B cell (primary cell): ENCODE measurements at regions not wholly inside any gene's neighbourhood (a gene's known extent, or its start where the extent isn't known, plus 50 kb on each side); places are given as distances from the start of the nearest gene placed in this dataset.

Experiments
- ATAC-seq: fragments of 200-7000 bp; cut with Tn5 transposase; one replicate; pipeline ENCODE4 v1.10.0; 2021; ENCODE audit warnings: low read depth, mild to moderate bottlenecking, moderate number of reproducible peaks, moderate library complexity
- CTCF ChIA-PET: fragments of 350-600 bp; sonication (Branson Sonifier 250); formaldehyde crosslinking; loops from one replicate; lab custom pipeline; 2021; ENCODE audit warnings: antibody characterized with exemption, inconsistent platforms; lab: Charles Lee
- POLR2A ChIA-PET: fragments of 350-600 bp; sonication (Branson Sonifier 250); formaldehyde crosslinking; loops from one replicate; lab custom pipeline; 2021; ENCODE audit warnings: antibody characterized with exemption; lab: Charles Lee
- DNase-seq: peaks from one replicate; pipeline ENCODE4 v3.0.0; 2013
- H2AFZ ChIP-seq: 2 replicates; pipeline ENCODE4 v1.6.1; 2012; ENCODE audit warnings: mild to moderate bottlenecking, low read depth, low read length; ENCODE audit not compliant: insufficient read depth, poor library complexity, severe bottlenecking
- H3K27ac ChIP-seq, 2 donors: 1 replicate in 1 of 2; 2 replicates in 1 of 2; pipeline ENCODE4 v1.5.1; 2012 to 2013; ENCODE audit warnings: low read length in 2 of 2, mild to moderate bottlenecking in 2 of 2, moderate library complexity in 1 of 2
- H3K27me3 ChIP-seq, 4 experiments: fragments of 200-600 bp in 1 of 4; sonication (generic) in 1 of 4; replicated peaks in 1 of 4; 1 replicate in 2 of 4; 2 replicates in 2 of 4; pipeline versions ENCODE4 v1.6.1 to v1.7.0; 2013 to 2016; ENCODE audit warnings: low read length in 3 of 4, mild to moderate bottlenecking in 2 of 4, mixed read lengths in 1 of 4, moderate library complexity in 1 of 4; ENCODE audit not compliant: insufficient read depth in 4 of 4, control insufficient read depth in 3 of 4; ENCODE audit errors: control extremely low read depth in 1 of 4
- H3K36me3 ChIP-seq, 2 experiments: replicated peaks in 1 of 2; 1 replicate in 1 of 2; 2 replicates in 1 of 2; pipeline versions ENCODE4 v1.6.1 to v1.7.1; 2013; ENCODE audit warnings: low read length in 1 of 2; ENCODE audit not compliant: insufficient read depth in 2 of 2, control insufficient read depth in 1 of 2; ENCODE audit errors: control extremely low read depth in 1 of 2, extremely low read depth in 1 of 2
- H3K4me1 ChIP-seq, 2 donors: fragments of 200-600 bp in 1 of 2; sonication (generic) in 1 of 2; 1 replicate in 1 of 2; 2 replicates in 1 of 2; pipeline versions ENCODE4 v1.5.1 to v1.6.1; 2013 to 2017; ENCODE audit warnings: low read length in 2 of 2; ENCODE audit not compliant: control insufficient read depth in 2 of 2, insufficient read depth in 2 of 2
- H3K4me2 ChIP-seq: replicated peaks from 2 replicates; pipeline ENCODE3; 2012; ENCODE audit warnings: mild to moderate bottlenecking, low read depth, low read length; ENCODE audit not compliant: poor library complexity, severe bottlenecking
- H3K4me3 ChIP-seq, 5 experiments: fragments of 200-600 bp in 1 of 5; sonication (generic) in 1 of 5; 1 replicate in 3 of 5; 2 replicates in 2 of 5; pipeline versions ENCODE4 v1.5.1 to v1.7.0; 2011 to 2016; ENCODE audit warnings: low read length in 4 of 5, mild to moderate bottlenecking in 4 of 5, low read depth in 2 of 5, control low read depth in 1 of 5, moderate library complexity in 1 of 5; ENCODE audit not compliant: insufficient read depth in 1 of 5; ENCODE audit errors: control extremely low read depth in 1 of 5, extremely low read depth in 1 of 5
- H3K79me2 ChIP-seq: fragments of 200-600 bp; sonication (generic); one replicate; pipeline ENCODE4 v1.6.0; 2016; ENCODE audit warnings: low read length; ENCODE audit not compliant: control insufficient read depth, insufficient read depth
- H3K9ac ChIP-seq: fragments of 200-600 bp; sonication (generic); 2 replicates; pipeline ENCODE4 v1.6.1; 2017; ENCODE audit warnings: mild to moderate bottlenecking, low read length, moderate library complexity
- H3K9me3 ChIP-seq, 3 donors: one replicate each; pipeline versions ENCODE4 v1.6.1 to v1.7.1; 2013; ENCODE audit warnings: low read length in 2 of 3; ENCODE audit not compliant: control insufficient read depth in 2 of 3, insufficient read depth in 1 of 3; ENCODE audit errors: control extremely low read depth in 1 of 3
- H4K20me1 ChIP-seq: 2 replicates; pipeline ENCODE4 v1.6.0; 2012; ENCODE audit warnings: mild to moderate bottlenecking, low read length; ENCODE audit not compliant: insufficient read depth, control insufficient read depth, poor library complexity, severe bottlenecking
- H3K27ac Mint-ChIP-seq: one replicate; pipeline ENCODE4 v1.8.0; 2021; ENCODE audit warnings: mixed read lengths
- H3K27me3 Mint-ChIP-seq: one replicate; pipeline ENCODE4 v1.8.0; 2021; ENCODE audit warnings: mixed read lengths
- H3K4me1 Mint-ChIP-seq: one replicate; pipeline ENCODE4 v1.8.0; 2021; ENCODE audit warnings: mixed read lengths
- H3K4me3 Mint-ChIP-seq: one replicate; pipeline ENCODE4 v1.8.0; 2021; ENCODE audit warnings: mixed read lengths
- H3K9me3 Mint-ChIP-seq: one replicate; pipeline ENCODE4 v1.8.0; 2022; ENCODE audit warnings: mixed read lengths; ENCODE audit not compliant: insufficient read depth
- CTCF ChIP-seq: fragments of 200-600 bp; IDR thresholded peaks from one replicate; pipeline ENCODE4 v1.8.0; 2022; ENCODE audit warnings: antibody characterized with exemption, mild to moderate bottlenecking
- EZH2 ChIP-seq: IDR thresholded peaks from 2 replicates; pipeline ENCODE4 v1.6.1; 2012; ENCODE audit warnings: borderline replicate concordance, low read depth, mild to moderate bottlenecking, moderate library complexity, low read length; ENCODE audit not compliant: insufficient read depth, poor library complexity, severe bottlenecking
- WGBS: methylation state at CpG from one replicate; pipeline ENCODE4 v1.1.5; 2013; ENCODE audit warnings: missing lambda C conversion rate; ENCODE audit not compliant: insufficient coverage; 5-methylcytosine and 5-hydroxymethylcytosine counted together
- intact Hi-C: fragments of 100-400 bp; cut with micrococcal nuclease; formaldehyde crosslinking; loops from one replicate; pipeline ENCODE4 v1.10.0; 2022

- Histone ChIP-seq H3K36me3 (no peaks in the 10 kb centered on the region), H3K27me3 (peaks cover 0 to 8% (median 0%) of the 10 kb centered on the region in 4 experiments), H3K9me3 (peaks cover 0 to 9% (median 0%) of the 10 kb centered on the region in 3 donors), H3K4me1 (no peaks in the 10 kb centered on the region), H3K27ac (no peak overlapping the region), H3K4me3 (no peak overlapping the region), H2AFZ (no peak overlapping the region), H3K9ac (no peak overlapping the region), H3K4me2 (no peak overlapping the region), H4K20me1 (no peaks in the 10 kb centered on the region), H3K79me2 (no peaks in the 10 kb centered on the region)
- intact Hi-C loops = no loop called here
- H3K9me3 Mint-ChIP-seq = no peaks in the 10 kb centered on the region
- H3K4me1 Mint-ChIP-seq = no peaks in the 10 kb centered on the region
- ChIA-PET POLR2A (no interaction called here), CTCF (no interaction called here)
- H3K4me3 Mint-ChIP-seq = no peak overlapping the region
- no peak overlapping the region for H3K27ac Mint-ChIP-seq
- TF ChIP-seq CTCF (no peak), EZH2 (no peak)
- no peak for ATAC-seq
- no peak for DNase-seq
- peaks cover 20% of the 10 kb centered on the region for H3K27me3 Mint-ChIP-seq
- 95% methylated on average over 5 of the region's 10 CpGs for WGBS
Measured at GRCh38 chr2:234790380-234790779, 161.4 kb upstream of the SH3BP4 start.

- Histone ChIP-seq H3K27me3 (peaks cover 0 to 6% (median 0%) of the 10 kb centered on the region in 4 experiments), H3K4me1 (no peaks in the 10 kb centered on the region), H4K20me1 (no peaks in the 10 kb centered on the region), H3K36me3 (no peaks in the 10 kb centered on the region), H3K79me2 (no peaks in the 10 kb centered on the region), H3K9me3 (peaks cover 0 to 14% (median 0%) of the 10 kb centered on the region in 3 donors), H3K27ac (no peak overlapping the region), H3K4me3 (no peak overlapping the region), H2AFZ (no peak overlapping the region), H3K4me2 (no peak overlapping the region), H3K9ac (no peak overlapping the region)
- no peaks in the 10 kb centered on the region for H3K9me3 Mint-ChIP-seq
- H3K4me1 Mint-ChIP-seq = no peaks in the 10 kb centered on the region
- WGBS = 89% methylated on average over 5 of the region's 9 CpGs
- TF ChIP-seq CTCF (no peak), EZH2 (no peak)
- intact Hi-C loops = no loop called here
- H3K27ac Mint-ChIP-seq = no peak overlapping the region
- ChIA-PET POLR2A (no interaction called here), CTCF (no interaction called here)
- H3K27me3 Mint-ChIP-seq = peaks cover 17% of the 10 kb centered on the region
- H3K4me3 Mint-ChIP-seq = no peak overlapping the region
- DNase-seq = no peak
- ATAC-seq = no peak
Measured at GRCh38 chr2:234789556-234790325, 162.1 kb upstream of the SH3BP4 start.
